ENCODE measurements at regions not wholly inside any gene's neighbourhood (a gene's known extent, or its start where the extent isn't known, plus 50 kb on each side); places are given as distances from the start of the nearest gene placed in this dataset.

DNA sequence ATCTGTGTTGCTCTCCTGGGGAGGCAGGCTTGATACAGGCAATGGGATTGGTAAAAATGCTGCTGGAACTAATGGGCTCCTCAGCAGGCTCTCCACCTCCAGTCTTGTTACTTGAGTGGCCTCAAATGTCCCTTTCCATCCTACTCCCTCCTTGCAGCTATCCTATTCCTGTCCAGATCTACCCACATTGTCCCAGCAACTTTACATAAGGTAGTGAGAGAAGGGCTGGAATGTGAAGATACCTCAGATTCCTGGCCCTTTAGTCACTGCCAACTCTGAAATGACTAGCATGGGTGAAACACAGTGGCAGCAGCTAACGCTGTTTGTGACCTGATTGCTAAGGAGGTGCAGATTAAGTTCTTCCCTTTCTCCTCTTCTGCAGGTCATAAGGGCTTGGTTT is 210.1 kb upstream of the HS3ST4 start (continued):
- TF ChIP-seq, protein P1, sequence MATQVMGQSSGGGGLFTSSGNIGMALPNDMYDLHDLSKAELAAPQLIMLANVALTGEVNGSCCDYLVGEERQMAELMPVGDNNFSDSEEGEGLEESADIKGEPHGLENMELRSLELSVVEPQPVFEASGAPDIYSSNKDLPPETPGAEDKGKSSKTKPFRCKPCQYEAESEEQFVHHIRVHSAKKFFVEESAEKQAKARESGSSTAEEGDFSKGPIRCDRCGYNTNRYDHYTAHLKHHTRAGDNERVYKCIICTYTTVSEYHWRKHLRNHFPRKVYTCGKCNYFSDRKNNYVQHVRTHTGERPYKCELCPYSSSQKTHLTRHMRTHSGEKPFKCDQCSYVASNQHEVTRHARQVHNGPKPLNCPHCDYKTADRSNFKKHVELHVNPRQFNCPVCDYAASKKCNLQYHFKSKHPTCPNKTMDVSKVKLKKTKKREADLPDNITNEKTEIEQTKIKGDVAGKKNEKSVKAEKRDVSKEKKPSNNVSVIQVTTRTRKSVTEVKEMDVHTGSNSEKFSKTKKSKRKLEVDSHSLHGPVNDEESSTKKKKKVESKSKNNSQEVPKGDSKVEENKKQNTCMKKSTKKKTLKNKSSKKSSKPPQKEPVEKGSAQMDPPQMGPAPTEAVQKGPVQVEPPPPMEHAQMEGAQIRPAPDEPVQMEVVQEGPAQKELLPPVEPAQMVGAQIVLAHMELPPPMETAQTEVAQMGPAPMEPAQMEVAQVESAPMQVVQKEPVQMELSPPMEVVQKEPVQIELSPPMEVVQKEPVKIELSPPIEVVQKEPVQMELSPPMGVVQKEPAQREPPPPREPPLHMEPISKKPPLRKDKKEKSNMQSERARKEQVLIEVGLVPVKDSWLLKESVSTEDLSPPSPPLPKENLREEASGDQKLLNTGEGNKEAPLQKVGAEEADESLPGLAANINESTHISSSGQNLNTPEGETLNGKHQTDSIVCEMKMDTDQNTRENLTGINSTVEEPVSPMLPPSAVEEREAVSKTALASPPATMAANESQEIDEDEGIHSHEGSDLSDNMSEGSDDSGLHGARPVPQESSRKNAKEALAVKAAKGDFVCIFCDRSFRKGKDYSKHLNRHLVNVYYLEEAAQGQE (IDR thresholded peaks at IDR 0.05; ENCODE audit: low read depth, low read length) = no peak
- TF ChIP-seq, protein P2, sequence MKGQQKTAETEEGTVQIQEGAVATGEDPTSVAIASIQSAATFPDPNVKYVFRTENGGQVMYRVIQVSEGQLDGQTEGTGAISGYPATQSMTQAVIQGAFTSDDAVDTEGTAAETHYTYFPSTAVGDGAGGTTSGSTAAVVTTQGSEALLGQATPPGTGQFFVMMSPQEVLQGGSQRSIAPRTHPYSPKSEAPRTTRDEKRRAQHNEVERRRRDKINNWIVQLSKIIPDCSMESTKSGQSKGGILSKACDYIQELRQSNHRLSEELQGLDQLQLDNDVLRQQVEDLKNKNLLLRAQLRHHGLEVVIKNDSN (IDR thresholded peaks at IDR 0.05; ENCODE audit: borderline replicate concordance, low read depth) = no peak
- TF ChIP-seq RFX5 (IDR thresholded peaks at IDR 0.05; ENCODE audit: low read length) (no peak), SIN3A (IDR thresholded peaks at IDR 0.05; ENCODE audit: borderline replicate concordance, low read depth, low read length) (no peak)

DNA sequence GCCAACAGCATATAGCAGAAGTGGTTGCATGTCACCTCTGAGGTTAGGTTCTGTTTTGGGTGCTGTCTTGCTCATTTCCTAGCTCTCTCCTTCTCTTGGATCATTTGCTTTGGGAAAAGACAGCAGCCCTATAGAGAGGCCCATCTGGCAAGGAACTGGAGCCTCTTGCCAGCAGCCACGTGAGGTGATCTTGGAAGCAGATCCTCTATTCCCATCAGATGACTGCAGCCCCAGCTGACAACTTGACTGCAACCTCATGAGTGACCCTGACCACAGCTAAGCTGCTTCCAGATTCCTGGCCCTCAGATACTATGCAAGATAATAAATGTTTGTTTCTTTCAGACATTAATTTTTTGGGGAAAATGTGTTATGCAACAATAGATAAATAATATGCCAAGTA is 213.3 kb upstream of the HS3ST4 start:
- ChIA-PET POLR2A (no interaction called here), CTCF (no interaction called here)
- WGBS (ENCODE audit: low lambda C conversion rate) = 0% methylated on average over 1 of the region's 1 CpG
- TF ChIP-seq NRF1 (IDR thresholded peaks at IDR 0.05; ENCODE audit: low read depth, low read length) (no peak), RFX5 (IDR thresholded peaks at IDR 0.05; ENCODE audit: low read length) (no peak), RXRA (IDR thresholded peaks at IDR 0.05; ENCODE audit: borderline replicate concordance, low read depth) (no peak), ELF1 (IDR thresholded peaks at IDR 0.05) (no peak), GABPA (IDR thresholded peaks at IDR 0.05; ENCODE audit: low read depth) (no peak), SIN3A (IDR thresholded peaks at IDR 0.05; ENCODE audit: borderline replicate concordance, low read depth, low read length) (no peak), POLR2AphosphoS5 (IDR thresholded peaks at IDR 0.05; ENCODE audit: low read depth, low read length) (no peak), EP300 (IDR thresholded peaks at IDR 0.05; ENCODE audit: borderline replicate concordance in 1 of 2, low read depth in 1 of 2, low read length in 1 of 2) (no peak), TCF12 (IDR thresholded peaks at IDR 0.05) (no peak), SMC3 (IDR thresholded peaks at IDR 0.05; ENCODE audit: low read depth, low read length) (no peak), FOXM1 (IDR thresholded peaks at IDR 0.05; ENCODE audit: low read depth) (no peak), CHD2 (IDR thresholded peaks at IDR 0.05; ENCODE audit: low read length, partially characterized antibody) (no peak), MEF2A (IDR thresholded peaks at IDR 0.05; ENCODE audit: borderline replicate concordance, low read depth) (no peak), GATA2 (CRISPR knock-in tag; IDR thresholded peaks at IDR 0.05) (no peak), FOXJ3 (CRISPR knock-in tag; IDR thresholded peaks at IDR 0.05) (no peak)
- TF ChIP-seq, protein P1 (IDR thresholded peaks at IDR 0.05; ENCODE audit: low read depth, low read length) = no peak
- TF ChIP-seq, protein P2 (IDR thresholded peaks at IDR 0.05; ENCODE audit: borderline replicate concordance, low read depth) = no peak
- TF ChIP-seq, protein P3, sequence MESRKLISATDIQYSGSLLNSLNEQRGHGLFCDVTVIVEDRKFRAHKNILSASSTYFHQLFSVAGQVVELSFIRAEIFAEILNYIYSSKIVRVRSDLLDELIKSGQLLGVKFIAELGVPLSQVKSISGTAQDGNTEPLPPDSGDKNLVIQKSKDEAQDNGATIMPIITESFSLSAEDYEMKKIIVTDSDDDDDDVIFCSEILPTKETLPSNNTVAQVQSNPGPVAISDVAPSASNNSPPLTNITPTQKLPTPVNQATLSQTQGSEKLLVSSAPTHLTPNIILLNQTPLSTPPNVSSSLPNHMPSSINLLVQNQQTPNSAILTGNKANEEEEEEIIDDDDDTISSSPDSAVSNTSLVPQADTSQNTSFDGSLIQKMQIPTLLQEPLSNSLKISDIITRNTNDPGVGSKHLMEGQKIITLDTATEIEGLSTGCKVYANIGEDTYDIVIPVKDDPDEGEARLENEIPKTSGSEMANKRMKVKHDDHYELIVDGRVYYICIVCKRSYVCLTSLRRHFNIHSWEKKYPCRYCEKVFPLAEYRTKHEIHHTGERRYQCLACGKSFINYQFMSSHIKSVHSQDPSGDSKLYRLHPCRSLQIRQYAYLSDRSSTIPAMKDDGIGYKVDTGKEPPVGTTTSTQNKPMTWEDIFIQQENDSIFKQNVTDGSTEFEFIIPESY (IDR thresholded peaks at IDR 0.05; ENCODE audit: borderline replicate concordance, low read depth) = no peak
- TF ChIP-seq, protein P4, sequence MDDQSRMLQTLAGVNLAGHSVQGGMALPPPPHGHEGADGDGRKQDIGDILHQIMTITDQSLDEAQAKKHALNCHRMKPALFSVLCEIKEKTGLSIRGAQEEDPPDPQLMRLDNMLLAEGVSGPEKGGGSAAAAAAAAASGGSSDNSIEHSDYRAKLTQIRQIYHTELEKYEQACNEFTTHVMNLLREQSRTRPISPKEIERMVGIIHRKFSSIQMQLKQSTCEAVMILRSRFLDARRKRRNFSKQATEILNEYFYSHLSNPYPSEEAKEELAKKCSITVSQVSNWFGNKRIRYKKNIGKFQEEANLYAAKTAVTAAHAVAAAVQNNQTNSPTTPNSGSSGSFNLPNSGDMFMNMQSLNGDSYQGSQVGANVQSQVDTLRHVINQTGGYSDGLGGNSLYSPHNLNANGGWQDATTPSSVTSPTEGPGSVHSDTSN (IDR thresholded peaks at IDR 0.05) = no peak
- no peaks in the 10 kb centered on the region for H3K9me2 ChIP-seq
- no peak for DNase-seq
- no peaks in the 10 kb centered on the region for H3F3A ChIP-seq (replicated peaks; ENCODE audit: insufficient read depth)
- H3K27ac ChIP-seq (ENCODE audit: low read depth in 2 of 2, low read length in 1 of 2) = no peak overlapping the region
- H2AFZ ChIP-seq (ENCODE audit: low read depth) = no peak overlapping the region
- H3K4me2 ChIP-seq = no peak overlapping the region
- no peaks in the 10 kb centered on the region for H3K4me1 ChIP-seq (ENCODE audit: control insufficient read depth in 1 of 2, insufficient read depth in 2 of 2, low read depth in 1 of 2, low read length in 1 of 2)
- H4K20me1 ChIP-seq (ENCODE audit: insufficient read depth) = no peaks in the 10 kb centered on the region
- H3K4me3 ChIP-seq (ENCODE audit: low read depth in 2 of 2, low read length in 1 of 2) = no peak overlapping the region
- no peak overlapping the region for H3K9ac ChIP-seq
- H3K79me2 ChIP-seq (ENCODE audit: insufficient read depth) = no peaks in the 10 kb centered on the region
- no peaks in the 10 kb centered on the region for H3K36me3 ChIP-seq (replicated peaks in 1 of 2; ENCODE audit: control insufficient read depth in 1 of 2, insufficient read depth in 2 of 2, low read length in 1 of 2)
- no peaks in the 10 kb centered on the region for H3K9me3 ChIP-seq
- H3K27me3 ChIP-seq (ENCODE audit: insufficient read depth) = no peaks in the 10 kb centered on the region

All from SK-N-SH (cell line).